Activated gamma-delta T cell (primary cell): ENCODE measurements at regions not wholly inside any gene's neighbourhood (a gene's known extent, or its start where the extent isn't known, plus 50 kb on each side); places are given as distances from the start of the nearest gene placed in this dataset.
"Not testable (repeated sequence)": the region's sequence is repeated elsewhere in the genome, so short reads cannot be mapped to it uniquely, and the experiment has no call there.

ENCODE experiments used
- DNase-seq: peaks from one replicate; lab custom pipeline; 2025; lab: John Stamatoyannopoulos, UW

DNA sequence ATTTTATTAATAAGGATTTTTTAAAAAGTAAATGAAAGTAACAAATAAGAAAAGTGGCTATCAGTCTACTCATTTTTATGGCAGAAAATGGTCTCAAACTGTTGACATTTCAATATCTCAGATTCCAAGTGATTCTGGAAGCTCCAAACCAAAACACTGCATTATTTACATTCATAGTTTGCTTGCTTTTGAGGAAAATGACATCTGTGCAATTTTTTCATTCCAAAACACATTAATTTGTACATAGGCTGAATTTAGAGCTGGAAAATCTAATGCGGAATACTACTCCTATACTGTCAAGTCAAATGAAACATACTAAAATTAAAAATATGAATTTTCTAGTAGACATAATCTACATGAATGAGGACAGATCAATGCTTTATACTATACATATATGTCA, 1047.6 kb downstream of the CDH9 start:
- no peak for DNase-seq

DNA sequence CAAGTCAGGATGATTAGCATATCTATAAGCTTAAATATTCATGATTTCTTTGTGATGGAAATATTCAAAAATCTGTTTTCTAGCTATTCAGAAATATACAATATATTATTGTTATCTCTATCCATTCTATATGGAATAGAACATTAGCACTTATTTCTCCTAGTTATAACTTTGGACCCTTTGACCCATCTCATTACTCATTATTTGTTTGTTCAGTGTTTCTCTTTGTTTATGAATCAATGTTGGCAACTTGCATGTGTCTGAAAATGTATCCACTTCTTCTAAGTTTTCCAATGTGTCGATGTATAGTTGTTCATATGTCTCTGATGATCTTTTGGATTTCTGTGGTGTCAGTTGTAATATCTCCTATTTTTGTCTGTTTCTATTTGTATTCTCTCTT, 1059.3 kb downstream of the CDH9 start:
- no peak for DNase-seq

DNA sequence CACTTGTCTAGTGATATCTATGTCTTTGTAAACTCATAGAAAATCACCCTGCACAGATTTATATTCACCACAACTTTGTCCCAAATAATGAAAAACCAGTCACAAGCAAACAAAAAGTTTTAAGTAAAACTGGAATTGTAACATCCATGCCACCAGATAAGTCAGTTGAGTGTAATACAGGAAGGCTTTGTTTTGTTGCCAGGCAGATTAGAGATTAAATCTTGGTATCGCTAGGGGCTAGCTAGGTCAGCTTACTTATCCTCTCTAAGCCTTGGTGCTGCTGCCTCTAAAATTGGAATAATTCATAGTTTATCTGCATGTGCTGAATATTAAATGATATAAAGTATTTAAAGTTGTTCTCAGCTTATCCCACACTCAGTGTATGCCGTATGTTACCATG, 1062.5 kb downstream of the CDH9 start:
- DNase-seq = no peak

DNA sequence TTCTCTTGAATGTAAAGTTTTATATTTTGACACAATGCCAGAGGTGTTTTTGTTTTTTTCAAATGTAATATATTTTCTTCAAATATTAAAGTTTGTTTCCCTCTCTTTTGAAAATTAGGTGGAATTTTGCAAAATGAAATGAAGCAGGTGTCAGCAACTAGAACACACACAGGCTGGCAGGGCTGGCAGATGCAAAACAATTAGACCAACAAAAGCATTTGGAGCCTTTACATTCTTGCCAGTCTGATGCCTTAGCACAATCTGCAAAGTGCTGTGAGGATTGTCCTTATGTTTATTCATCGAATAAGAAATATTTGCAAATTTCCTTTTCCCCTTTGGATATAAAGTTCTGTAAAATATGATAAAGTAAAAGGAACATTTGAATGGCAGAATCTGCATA, 1063.9 kb downstream of the CDH9 start:
- DNase-seq = no peak

DNA sequence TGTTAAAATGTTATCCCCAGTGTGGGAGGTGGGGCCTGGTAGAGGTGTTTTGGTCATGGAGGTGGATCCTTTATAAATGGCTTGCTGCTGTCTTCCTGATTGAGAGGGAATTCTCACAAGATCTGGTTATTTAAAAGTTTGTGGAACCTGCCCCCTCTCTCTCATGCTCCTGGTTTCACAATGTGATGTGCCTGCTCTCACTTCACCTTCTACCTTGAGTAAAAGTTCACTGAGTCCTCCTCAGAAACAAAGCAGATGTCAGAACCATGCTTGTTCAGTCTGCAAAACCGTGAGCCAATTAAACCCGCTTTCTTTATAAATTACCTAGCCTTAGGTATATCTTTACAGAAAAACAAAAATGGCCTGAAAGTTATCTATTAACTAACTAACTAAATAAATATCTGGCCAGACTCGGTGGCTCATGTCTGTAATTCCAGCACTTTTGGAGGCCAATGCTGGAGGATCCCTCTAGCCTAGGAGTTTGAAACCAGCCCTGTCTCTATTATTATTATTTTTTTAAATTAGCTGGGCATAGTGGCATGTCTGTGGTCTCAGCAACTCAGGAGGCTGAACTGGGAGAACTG, 1067.4 kb downstream of the CDH9 start:
- no peak for DNase-seq

DNA sequence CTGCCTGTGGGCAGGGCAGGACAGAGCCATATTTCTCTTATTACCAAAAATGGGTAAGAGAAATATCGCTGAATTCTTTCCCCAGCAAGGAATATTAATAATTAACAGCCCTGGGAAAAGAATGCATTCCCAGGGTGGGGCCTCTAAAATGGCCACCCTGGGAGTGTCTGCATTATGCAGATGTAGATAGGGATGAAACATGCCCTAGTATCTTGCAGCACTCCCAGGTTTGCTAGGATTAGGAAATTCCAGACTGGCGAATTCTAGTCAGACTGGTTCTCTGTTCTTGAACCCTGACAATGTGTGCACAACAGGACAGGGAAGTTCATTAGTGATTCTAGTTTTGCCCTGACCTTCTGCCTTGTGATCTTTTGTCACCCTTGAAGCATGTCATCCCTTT, 1069.3 kb downstream of the CDH9 start:
- DNase-seq = not testable (repeated sequence)

DNA sequence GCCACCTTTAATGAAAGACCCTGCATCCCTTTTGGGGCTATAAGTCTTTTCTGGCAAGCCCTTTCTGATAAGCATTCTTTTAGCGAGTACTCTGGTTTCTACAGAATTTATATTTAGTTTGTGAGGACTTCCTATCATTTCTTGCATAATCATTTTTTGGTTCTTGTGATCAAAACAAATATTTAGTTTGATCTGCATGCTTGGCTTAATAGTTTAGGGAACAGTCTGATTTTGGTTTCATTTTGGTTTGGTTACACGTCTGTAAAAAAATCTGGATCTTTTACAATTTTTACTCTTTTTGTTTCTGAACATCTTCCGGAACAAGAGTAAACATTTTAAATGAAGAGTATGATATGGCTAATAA, 1074.4 kb downstream of the CDH9 start:
- no peak for DNase-seq

DNA sequence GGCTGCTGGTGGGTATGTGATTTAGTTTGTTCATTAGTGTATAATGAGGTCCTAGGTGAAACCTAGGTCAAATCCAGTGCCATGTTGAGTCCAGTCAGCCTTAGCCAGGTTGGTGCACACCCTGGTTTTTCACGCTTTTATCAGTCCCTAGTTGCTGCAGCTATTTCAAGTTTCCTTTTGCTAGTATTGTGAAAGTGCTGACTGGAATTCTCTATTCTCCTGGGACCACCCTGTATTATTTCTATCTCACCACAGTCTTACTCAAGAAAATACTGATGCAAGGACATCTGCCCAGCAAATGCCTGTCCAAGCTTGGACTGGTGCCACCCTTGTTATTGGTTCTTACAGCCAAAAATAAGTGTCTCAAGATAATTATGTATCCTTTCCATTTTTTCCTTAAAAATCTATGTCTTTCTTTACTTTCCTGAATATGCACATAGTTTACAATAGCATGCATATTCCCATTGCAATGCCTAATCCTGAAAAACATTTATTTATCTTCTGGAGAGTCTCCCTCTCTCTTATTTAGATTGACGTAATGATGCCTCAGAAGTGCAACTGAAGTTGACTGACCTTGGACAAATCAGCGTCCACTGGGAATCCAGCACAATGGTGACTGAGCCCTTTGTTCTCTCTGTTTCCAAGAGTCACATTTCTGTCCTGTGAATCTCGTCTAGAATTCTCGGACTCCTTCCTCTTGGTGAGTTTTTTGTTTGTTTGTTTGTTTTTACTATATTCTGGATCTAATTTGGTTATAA, 1075.0 kb downstream of the CDH9 start:
- DNase-seq = no peak

DNA sequence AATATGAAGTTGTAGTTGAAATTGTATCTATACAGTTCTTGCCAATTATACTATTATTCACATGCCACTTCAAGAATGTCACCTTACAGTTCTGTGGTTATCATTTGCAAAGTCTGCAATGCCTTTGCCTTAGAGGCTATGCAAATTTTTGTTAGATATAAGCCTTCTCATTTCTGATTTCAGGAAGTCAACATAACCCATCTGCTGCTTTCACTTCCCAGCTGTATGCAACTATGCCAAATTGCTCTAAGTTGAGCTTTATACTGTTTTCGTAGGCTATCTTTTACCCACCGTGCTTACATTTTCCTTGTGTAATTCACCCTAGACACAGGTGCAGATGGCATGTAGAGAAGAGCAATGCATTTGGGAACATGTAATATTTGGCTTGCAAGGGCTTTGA, 1083.0 kb downstream of the CDH9 start:
- no peak for DNase-seq

DNA sequence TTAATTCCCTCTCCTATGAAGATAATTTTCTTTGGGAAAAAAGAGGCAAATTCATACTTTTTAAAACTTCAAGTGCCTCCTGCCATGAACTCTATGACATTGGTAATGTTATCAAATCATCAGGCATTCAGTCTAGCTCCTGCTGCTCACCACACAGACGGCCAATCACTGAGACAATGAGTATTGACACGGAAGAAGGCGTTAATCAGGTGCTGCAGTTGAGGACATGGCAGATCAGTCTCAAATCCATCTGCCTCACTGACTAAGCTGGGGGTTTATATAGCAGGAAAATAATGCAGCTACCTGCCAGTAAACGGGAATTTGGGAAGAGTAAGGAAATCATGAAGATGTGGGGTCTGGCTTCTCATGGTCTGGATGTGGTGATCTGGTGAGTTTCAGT, 1087.7 kb downstream of the CDH9 start:
- DNase-seq = no peak

DNA sequence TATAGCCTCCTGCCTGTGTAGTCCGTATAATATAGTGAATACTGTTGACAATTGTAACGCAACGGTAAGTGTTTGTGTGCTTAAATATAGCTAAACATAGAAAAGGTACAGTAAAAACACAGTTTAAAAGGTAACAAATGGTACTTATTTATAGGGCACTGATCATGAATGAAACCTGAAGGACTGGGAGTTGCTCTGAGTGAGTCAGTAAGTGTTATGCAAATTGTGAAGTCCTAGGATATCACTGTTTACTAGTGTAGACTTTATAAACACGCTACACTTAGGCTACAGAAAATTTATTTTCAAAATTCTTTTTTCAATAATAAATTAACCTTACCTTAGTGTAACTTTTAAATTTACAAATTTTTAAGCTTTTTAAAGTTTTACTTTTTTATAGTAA, 1090.1 kb downstream of the CDH9 start:
- DNase-seq = no peak

DNA sequence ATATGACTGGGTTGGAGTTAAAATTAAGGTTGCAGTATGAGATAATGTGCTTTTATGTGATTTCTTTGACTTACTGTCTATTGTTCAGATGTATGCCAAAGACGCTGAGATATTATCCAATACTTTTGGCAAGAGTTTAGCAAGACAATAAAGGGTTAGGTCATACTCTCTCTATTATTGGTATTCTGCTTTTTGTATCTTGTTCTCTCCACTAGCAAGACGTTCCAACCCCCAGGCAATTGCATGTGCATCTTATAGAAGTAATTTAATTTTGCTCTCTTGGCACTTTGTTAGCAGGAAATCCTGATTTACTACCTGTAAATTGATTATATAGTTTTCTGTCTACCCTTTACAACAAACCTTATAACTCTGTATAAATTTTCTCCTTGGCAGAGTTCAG, 1093.6 kb downstream of the CDH9 start:
- no peak for DNase-seq

DNA sequence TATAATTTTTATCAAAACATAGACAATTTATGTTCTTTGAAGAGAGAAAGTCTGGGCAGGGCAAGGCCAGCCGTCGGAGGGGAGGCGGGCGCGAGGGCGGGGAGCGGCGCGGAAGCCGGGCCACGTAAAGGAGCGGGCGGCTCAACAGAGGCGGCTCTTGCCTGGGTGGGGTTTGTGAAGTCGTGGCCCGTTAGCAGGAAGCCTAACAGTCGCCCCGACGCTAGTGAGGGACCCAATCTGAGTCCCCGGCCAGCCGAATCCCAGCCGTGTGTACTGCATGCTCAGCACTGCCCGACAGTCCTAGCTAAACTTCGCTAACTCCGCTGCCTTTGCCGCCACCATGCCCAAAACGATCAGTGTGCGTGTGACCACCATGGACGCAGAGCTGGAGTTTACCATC, 1129.2 kb downstream of the CDH9 start:
- no peak for DNase-seq

DNA sequence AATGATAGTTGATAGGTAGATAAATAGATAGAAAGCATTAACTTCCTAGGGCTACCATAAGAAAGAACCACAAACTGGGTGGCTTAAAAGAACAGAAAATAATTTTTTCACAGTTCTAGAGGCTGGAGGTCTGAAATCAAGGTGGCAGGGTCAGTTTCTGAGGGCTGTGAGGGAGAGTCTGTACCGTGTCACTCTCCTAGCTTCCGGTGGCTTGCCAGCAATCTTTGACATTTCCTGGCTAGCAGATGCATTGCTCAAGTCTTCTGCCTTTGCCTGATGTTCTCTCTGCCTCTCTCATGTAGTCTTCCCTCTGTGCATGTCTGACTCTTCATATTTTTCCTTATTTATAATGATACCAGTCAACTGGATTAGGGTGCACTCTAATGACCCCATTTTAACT, 1132.7 kb downstream of the CDH9 start:
- no peak for DNase-seq

DNA sequence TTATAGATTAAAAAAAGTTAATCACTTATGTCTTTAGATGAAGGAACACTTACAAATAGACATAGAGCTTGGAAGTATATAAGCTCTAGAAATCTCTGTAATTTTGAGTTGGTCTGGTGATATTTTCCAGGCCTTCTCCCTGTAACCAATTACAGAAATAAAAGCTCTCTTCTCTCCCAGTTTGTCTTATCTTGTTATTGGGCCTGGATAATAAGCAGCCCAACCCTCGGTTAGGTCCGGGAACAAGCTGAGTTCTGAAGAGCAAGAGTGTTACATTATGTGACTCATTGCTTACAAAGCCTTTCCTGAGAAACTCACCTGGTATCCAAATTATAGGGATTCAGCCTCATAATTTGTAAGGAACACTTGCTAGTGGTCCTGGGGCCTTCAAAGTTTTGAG, 1146.2 kb downstream of the CDH9 start:
- no peak for DNase-seq

DNA sequence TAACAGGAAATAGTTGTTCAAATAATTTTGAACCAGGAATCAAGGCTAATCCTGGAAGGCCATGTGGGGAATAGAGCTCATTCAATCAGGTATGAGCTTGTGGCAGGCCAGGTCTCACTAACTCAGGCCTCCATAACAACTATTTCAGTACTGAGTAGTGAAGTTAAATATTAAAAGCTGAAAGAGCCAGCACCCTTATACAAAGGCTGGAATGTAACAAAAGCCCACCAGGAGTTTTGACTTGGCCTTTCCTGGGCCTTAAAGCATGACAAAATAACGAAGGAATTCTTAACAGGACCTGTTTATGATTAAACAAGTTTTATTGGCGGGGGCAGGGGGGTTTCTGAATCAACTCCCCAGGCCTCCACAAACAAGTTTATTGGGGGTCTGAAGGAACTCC, 1146.7 kb downstream of the CDH9 start:
- DNase-seq = no peak

DNA sequence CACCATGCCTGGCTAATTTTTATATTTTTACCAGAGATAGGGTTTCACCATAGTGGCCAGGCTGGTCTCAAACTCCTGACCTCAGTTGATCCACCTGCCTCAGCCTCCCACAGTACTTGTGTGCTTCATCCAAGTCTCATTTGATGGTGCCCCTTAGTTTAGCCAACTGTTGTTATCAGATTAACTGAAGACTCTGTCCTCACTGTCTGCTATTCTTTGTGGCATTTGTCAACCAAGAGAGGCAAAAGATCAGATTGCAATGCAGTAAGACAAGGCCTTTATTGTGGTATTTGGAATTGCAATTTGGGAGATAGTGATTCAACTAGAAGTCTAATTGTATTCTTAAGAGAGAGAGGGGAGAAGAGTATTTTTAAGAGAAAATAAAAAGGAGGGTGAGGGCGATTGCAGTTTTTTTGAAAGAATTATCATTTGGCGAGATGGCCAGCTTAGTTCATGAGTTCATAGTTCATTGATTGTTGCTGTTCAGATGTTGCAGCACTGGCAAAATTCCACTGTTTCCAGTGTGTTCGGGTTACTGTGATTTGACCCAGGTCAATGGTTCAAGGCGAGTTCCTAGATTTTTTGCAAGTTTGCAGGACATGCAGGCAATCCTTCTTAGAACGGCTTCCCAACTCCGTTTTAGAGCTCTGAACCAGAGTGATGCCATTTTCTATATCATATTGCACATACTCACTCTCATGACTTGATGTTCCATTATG, 1156.9 kb downstream of the CDH9 start:
- no peak for DNase-seq

DNA sequence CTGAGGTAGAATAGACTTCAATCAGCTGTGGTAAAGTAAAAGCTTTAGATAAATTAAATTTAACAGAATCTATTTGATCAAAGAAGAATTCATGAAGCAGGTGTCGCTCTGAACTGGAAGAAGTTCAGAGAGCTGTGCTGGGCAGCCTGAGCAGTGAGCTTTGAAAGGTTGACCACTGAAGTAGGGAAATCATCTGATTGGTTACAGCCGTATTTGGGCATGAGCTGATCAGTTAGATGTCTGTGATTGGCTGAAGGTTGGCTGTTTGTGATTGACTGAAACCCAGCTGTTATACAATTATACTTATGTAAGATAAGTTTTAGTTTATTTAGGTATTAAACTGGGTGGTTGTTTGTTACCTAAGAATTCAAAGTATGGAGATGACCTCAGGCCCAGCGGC, 1174.6 kb downstream of the CDH9 start:
- no peak for DNase-seq

DNA sequence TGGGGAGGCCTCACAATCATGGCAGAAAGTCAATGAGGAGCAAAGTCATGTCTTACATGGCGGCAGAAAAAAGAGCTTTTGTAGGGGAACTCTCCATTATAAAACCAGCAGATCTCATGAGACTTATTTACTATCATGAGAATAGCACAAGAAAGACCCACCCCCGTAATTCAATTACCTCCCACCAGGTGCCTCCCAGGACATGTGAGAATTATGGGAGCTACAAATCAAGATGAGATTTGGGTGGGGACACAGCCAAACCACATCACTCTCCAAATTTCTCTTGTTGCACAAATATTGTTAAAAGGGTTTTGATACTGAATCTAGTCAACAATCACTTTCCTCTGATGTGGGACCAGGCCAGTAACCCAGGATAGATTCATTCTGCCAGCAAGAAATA, 1176.1 kb downstream of the CDH9 start:
- DNase-seq = no peak

DNA sequence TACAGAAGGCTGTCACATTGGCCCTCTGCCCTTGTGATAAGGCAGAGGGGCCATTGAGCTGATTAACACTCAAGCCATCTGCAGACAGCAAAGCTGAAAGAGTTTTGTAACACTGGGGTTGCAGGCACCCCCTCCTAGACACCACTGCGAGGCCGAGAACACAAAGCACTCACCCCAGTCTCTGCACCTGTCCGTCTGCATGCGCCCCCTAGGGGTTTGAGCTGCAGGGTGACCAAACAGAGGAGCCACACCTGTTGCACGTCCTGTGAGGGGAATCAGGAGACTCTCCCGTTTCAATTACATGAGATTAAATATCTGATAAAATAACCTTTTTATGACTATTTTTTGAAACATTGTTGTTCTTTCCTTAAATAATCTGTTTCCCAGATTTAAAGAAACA, 1180.4 kb downstream of the CDH9 start:
- no peak for DNase-seq

DNA sequence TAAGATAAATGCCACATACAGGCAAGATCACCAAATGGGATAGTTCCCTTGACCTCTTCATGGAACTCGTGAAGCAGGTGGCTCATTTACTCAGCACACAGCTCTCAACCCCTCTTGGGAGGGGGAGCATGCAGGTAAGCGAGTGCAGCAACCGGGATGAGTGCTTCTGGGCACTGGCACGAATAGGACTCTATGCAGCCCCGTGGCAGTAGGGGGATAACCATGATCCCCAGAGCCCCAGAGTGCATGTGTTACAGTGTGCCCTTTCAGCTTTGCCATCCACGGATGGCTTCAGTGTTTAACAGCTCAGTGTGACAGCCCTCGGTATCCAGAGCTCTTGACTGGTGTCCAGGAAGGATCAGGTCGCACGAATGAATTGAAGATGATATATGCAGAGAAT, 1187.1 kb downstream of the CDH9 start:
- DNase-seq = no peak

DNA sequence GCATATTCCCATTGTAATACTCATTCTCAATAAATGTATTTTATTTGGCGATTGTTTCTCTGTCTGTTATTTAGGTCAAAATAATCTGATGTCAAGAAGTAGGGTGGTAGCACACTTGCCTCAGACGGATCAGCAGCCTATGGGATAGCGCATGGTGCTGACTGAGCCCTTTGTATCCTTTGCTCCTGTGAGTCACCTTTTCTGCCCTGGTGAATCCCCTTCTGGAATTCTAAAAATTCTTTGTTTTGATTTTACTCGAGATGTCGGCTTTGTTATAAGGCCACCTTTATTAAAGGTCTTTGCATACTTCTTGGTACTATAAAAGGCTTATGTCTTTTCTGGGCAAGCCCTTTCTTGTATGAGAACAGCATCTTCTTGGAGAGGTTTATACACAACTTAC, 1187.8 kb downstream of the CDH9 start:
- no peak for DNase-seq

DNA sequence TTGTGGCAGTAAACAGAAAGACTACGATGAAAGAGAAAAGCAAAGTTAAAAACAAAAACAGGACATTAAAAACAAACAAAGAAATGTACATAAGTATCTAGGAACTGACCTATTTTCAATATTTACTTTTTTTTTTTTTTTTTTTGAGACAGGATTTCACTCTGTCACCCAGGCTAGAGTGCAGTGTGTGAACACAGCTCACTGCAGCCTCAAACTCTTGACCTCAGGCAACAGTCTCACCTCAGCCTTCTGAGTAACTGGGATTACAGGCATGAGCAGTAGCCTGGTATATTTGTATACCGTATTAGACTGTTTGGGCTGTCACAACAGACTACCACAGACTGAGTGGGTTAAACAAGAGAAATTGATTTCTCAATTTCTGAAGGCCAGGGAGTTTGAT, 1189.1 kb downstream of the CDH9 start:
- DNase-seq = no peak
